Kidney epithelial cell (primary cell): ENCODE measurements at regions not wholly inside any gene's neighbourhood (a gene's known extent, or its start where the extent isn't known, plus 50 kb on each side); places are given as distances from the start of the nearest gene placed in this dataset.
"Not testable (repeated sequence)": the region's sequence is repeated elsewhere in the genome, so short reads cannot be mapped to it uniquely, and the experiment has no call there.

ENCODE experiments used
- DNase-seq: peaks from one replicate; pipeline ENCODE4 v3.0.0-alpha.2; 2010; ENCODE audit warnings: low read depth
- H3K27me3 ChIP-seq: 2 replicates; pipeline ENCODE4 v1.6.0; 2011; ENCODE audit warnings: low read length; ENCODE audit not compliant: control insufficient read depth, insufficient read depth
- H3K36me3 ChIP-seq: 2 replicates; pipeline ENCODE4 v1.5.1; 2011; ENCODE audit warnings: low read length; ENCODE audit not compliant: control insufficient read depth, insufficient read depth
- H3K4me3 ChIP-seq: 2 replicates; pipeline ENCODE4 v1.5.1; 2011; ENCODE audit warnings: low read depth, mild to moderate bottlenecking, control low read depth, low read length
- TF ChIP-seq, protein P1 (sequence below): IDR thresholded peaks from 2 replicates; pipeline ENCODE4 v1.5.1; 2011; ENCODE audit warnings: mild to moderate bottlenecking, moderate library complexity, low read length, control low read depth, inconsistent platforms; ENCODE audit not compliant: insufficient read depth, poor library complexity, severe bottlenecking

DNA sequence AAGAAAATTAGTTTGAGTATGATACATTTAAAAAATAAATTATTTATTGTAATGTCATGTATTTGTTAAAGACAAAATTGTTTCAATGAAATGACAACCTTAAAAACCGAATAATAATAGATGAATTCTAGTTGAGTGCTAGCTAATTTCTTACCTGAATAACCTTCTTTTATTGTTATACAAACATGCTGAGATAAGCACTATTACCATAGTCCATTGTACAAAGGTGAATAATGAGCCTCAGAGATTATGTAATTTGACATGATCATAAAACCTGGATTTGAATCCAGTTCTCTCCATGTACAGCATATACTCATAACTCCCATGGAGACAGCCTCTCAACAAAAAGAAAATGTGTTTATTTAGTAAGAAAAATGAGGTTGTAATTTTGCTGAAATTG lies 1512.9 kb downstream of the PCDH19 start:
- DNase-seq = no peak
- Histone ChIP-seq H3K27me3 (no peaks in the 10 kb centered on the region), H3K36me3 (no peaks in the 10 kb centered on the region), H3K4me3 (no peak overlapping the region)
- TF ChIP-seq, protein P1, sequence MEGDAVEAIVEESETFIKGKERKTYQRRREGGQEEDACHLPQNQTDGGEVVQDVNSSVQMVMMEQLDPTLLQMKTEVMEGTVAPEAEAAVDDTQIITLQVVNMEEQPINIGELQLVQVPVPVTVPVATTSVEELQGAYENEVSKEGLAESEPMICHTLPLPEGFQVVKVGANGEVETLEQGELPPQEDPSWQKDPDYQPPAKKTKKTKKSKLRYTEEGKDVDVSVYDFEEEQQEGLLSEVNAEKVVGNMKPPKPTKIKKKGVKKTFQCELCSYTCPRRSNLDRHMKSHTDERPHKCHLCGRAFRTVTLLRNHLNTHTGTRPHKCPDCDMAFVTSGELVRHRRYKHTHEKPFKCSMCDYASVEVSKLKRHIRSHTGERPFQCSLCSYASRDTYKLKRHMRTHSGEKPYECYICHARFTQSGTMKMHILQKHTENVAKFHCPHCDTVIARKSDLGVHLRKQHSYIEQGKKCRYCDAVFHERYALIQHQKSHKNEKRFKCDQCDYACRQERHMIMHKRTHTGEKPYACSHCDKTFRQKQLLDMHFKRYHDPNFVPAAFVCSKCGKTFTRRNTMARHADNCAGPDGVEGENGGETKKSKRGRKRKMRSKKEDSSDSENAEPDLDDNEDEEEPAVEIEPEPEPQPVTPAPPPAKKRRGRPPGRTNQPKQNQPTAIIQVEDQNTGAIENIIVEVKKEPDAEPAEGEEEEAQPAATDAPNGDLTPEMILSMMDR = no peak

DNA sequence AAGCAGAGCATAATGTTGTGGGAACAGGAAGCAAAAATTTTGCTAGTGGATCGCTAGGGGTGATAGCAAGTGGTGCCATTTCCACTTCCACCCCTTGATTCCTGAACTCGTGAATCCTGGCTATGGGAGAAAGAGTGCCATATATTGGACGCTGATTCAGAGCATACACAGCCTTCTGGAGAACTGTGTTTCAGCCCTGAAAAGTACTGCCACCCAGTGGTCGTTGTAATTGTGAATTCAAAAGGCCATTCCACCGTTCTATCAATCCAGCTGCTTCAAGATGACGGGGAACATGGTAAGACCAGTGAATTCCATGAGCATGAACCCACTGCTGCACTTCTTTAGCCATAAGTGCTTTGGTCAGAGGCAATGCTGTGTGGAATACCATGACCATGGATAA lies 1559.4 kb downstream of the PCDH19 start:
- not testable (repeated sequence) for H3K27me3 ChIP-seq, H3K4me3 ChIP-seq, H3K36me3 ChIP-seq, DNase-seq
